ENCODE measurements at regions not wholly inside any gene's neighbourhood (a gene's known extent, or its start where the extent isn't known, plus 50 kb on each side); places are given as distances from the start of the nearest gene placed in this dataset.
A peak's percentile ranks its signal among the peaks of the same experiment; 100 is the strongest.

DNA sequence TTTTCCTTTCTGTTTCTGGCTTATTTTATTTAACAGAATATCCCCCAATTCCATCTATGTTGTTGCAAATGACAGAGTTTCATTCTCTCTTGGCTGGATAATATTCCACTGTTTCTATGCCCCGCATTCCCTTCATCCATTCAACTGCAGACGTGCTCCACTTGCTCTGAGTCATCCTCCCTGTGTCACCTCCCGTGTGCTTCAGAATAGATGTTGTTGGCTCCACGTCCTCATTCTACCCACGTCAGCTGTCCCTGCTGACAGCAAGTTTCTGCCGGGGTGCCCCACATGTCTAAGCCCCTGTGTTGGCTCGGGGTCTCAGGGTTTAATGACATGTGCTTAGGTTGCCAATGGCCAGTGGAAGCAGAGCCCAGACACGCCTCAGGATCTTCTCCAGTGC, 1041.0 kb downstream of the UQCRFS1 start:
- WGBS (ENCODE audit: extremely low coverage, insufficient read length, low lambda C conversion rate): no CpG with 5 or more reads among the region's 8 CpGs
- H3K79me1 ChIP-seq (ENCODE audit: insufficient read depth, low read depth, low read length, poor library complexity, severe bottlenecking): no peaks in the 10 kb centered on the region
- no peak overlapping the region for H2BK20ac ChIP-seq (ENCODE audit: low read depth, low read length, poor library complexity, severe bottlenecking)
- H3T11ph ChIP-seq (ENCODE audit: low read length): no peak overlapping the region
- no peak overlapping the region for H4K8ac ChIP-seq (replicated peaks; ENCODE audit: insufficient read length, low read depth, low read length)
- no peak overlapping the region for H3K56ac ChIP-seq (ENCODE audit: insufficient read length, low read depth, low read length)
- TF ChIP-seq, protein P1, sequence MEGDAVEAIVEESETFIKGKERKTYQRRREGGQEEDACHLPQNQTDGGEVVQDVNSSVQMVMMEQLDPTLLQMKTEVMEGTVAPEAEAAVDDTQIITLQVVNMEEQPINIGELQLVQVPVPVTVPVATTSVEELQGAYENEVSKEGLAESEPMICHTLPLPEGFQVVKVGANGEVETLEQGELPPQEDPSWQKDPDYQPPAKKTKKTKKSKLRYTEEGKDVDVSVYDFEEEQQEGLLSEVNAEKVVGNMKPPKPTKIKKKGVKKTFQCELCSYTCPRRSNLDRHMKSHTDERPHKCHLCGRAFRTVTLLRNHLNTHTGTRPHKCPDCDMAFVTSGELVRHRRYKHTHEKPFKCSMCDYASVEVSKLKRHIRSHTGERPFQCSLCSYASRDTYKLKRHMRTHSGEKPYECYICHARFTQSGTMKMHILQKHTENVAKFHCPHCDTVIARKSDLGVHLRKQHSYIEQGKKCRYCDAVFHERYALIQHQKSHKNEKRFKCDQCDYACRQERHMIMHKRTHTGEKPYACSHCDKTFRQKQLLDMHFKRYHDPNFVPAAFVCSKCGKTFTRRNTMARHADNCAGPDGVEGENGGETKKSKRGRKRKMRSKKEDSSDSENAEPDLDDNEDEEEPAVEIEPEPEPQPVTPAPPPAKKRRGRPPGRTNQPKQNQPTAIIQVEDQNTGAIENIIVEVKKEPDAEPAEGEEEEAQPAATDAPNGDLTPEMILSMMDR (conservative IDR thresholded peaks at IDR 0.05): no peak
- DNase-seq: no peak
- no peaks in the 10 kb centered on the region for H4K20me1 ChIP-seq (ENCODE audit: control insufficient read depth, insufficient read depth, insufficient read length)
- no peak overlapping the region for H4K5ac ChIP-seq (ENCODE audit: insufficient read length, low read depth, low read length)
- Mint-ChIP-seq H3K27me3 (ENCODE audit: low read depth) (peaks cover 3% of the 10 kb centered on the region), H3K36me3 (ENCODE audit: insufficient read depth in 1 of 3, low read depth in 3 of 3) (peaks cover 16 to 18% (median 17%) of the 10 kb centered on the region in 3 experiments; a peak in 6 of 7 replicates), H3K9me3 (peaks cover 15 to 21% of the 10 kb centered on the region in 2 experiments), H3K4me3 (no peak overlapping the region), H3K27ac (peak overlapping the region in 1 of 3 experiments; percentile 35; a peak in 2 of 7 replicates), H3K4me1 (peaks cover 44 to 45% of the 10 kb centered on the region in 2 experiments)
- H3K4me2 ChIP-seq (ENCODE audit: insufficient read depth, insufficient read length, low read length): no peak overlapping the region
- no peak overlapping the region for H2BK15ac ChIP-seq (ENCODE audit: low read depth, low read length)
- no peaks in the 10 kb centered on the region for H3K23me2 ChIP-seq (ENCODE audit: insufficient read length, low read depth, low read length, poor library complexity, severe bottlenecking)
- no peak overlapping the region for H2BK12ac ChIP-seq (ENCODE audit: insufficient read length, low read depth, low read length)
- H3K9me3 ChIP-seq (ENCODE audit: control insufficient read depth, low read depth, low read length): peaks cover 10% of the 10 kb centered on the region
- no peak overlapping the region for H3K14ac ChIP-seq (ENCODE audit: insufficient read depth, low read length)
- no peak overlapping the region for H3K4ac ChIP-seq (ENCODE audit: low read depth, low read length)
- H4K91ac ChIP-seq (ENCODE audit: insufficient read length, low read depth, low read length): no peak overlapping the region
- H2BK120ac ChIP-seq (ENCODE audit: low read depth, low read length, poor library complexity, severe bottlenecking): no peak overlapping the region
- no peak overlapping the region for H3K18ac ChIP-seq (ENCODE audit: insufficient read length, low read depth, low read length)
- no peak overlapping the region for H2AFZ ChIP-seq (ENCODE audit: low read length)
- no peak overlapping the region for H2BK5ac ChIP-seq (ENCODE audit: insufficient read length, low read length)
- H2AK5ac ChIP-seq (ENCODE audit: insufficient read length, low read length): no peak overlapping the region
- no peak overlapping the region for H3K9ac ChIP-seq (ENCODE audit: extremely low read depth, insufficient read length, low read length)
- no peaks in the 10 kb centered on the region for H3K27me3 ChIP-seq (ENCODE audit: insufficient read depth, low read length)
- peaks cover 15% of the 10 kb centered on the region; the same call in 1 of the 2 replicates for H3K4me1 ChIP-seq (ENCODE audit: insufficient read depth, low read length)
- H3K27ac ChIP-seq (ENCODE audit: insufficient read length, low read depth, low read length): no peak overlapping the region
- H3K79me2 ChIP-seq (ENCODE audit: insufficient read depth, low read length): no peaks in the 10 kb centered on the region
- no peak overlapping the region for H3K23ac ChIP-seq (ENCODE audit: insufficient read length, low read depth, low read length)
